HCT116 (cell line): ENCODE measurements at regions not wholly inside any gene's neighbourhood (a gene's known extent, or its start where the extent isn't known, plus 50 kb on each side); places are given as distances from the start of the nearest gene placed in this dataset.

Source experiments
- CTCF ChIP-seq, 3 experiments: fragments of 200-600 bp in 1 of 3; sonication (generic) in 1 of 3; IDR thresholded peaks in 2 of 3; conservative IDR thresholded peaks in 1 of 3; 2 replicates each; pipeline ENCODE4 v1.5.1; 2012 to 2017; ENCODE audit warnings: low read depth in 2 of 3, low read length in 2 of 3, antibody characterized with exemption in 1 of 3, borderline replicate concordance in 1 of 3, control low read depth in 1 of 3, mild to moderate bottlenecking in 1 of 3, mixed read lengths in 1 of 3, mixed run types in 1 of 3, moderate library complexity in 1 of 3; ENCODE audit not compliant: insufficient read depth in 1 of 3
- ELF1 ChIP-seq: IDR thresholded peaks from 2 replicates; pipeline ENCODE4 v1.6.1; 2012; ENCODE audit warnings: low read depth, borderline replicate concordance
- EZH2phosphoT487 ChIP-seq: fragments of 200-600 bp; IDR thresholded peaks from 2 replicates; pipeline ENCODE4 v1.6.1; 2018; ENCODE audit warnings: antibody characterized with exemption, borderline replicate concordance
- FOSL1 ChIP-seq: IDR thresholded peaks from 2 replicates; pipeline ENCODE4 v1.6.1; 2012; ENCODE audit warnings: low read depth
- MAX ChIP-seq: IDR thresholded peaks from 2 replicates; pipeline ENCODE4 v1.6.1; 2012
- POLR2A ChIP-seq: IDR thresholded peaks from 2 replicates; pipeline ENCODE4 v1.7.0; 2011; ENCODE audit warnings: borderline replicate concordance; ENCODE audit not compliant: insufficient read depth, insufficient read length; ENCODE audit errors: extremely low read depth
- REST ChIP-seq: IDR thresholded peaks from 2 replicates; pipeline ENCODE4 v1.6.1; 2012; ENCODE audit warnings: low read depth
- SRF ChIP-seq: IDR thresholded peaks from 2 replicates; pipeline ENCODE4 v1.6.1; 2012; ENCODE audit warnings: low read depth
- YY1 ChIP-seq: IDR thresholded peaks from 2 replicates; pipeline ENCODE4 v1.6.1; 2011; ENCODE audit warnings: low read length, low read depth, moderate library complexity, mild to moderate bottlenecking; ENCODE audit not compliant: insufficient replicate concordance; ENCODE audit errors: extremely low read depth
- ZBTB33 ChIP-seq: IDR thresholded peaks from 2 replicates; pipeline ENCODE4 v1.6.1; 2011; ENCODE audit warnings: mild to moderate bottlenecking, low read length, moderate library complexity; ENCODE audit not compliant: insufficient replicate concordance; ENCODE audit errors: extremely low read depth
- ZFX ChIP-seq: fragments of 450-650 bp; IDR thresholded peaks from 2 replicates; pipeline ENCODE4 v1.6.1; 2017
- ZNF274 ChIP-seq: fragments of 200-500 bp; sonication (Bioruptor generic); IDR thresholded peaks from 2 replicates; pipeline ENCODE4 v1.6.1; 2014; ENCODE audit warnings: mild to moderate bottlenecking, low read depth, low read length, inconsistent platforms

GRCh38 chr2:44084850-44085249 lies 83.8 kb upstream of the PPM1B start:
- no peak for TF ChIP-seq POLR2A
- no peak for TF ChIP-seq CTCF (IDR thresholded peaks at IDR 0.05 in 2 of 3, conservative IDR thresholded peaks at IDR 0.05 in 1 of 3; ENCODE audit: borderline replicate concordance in 1 of 3, insufficient read depth in 1 of 3, low read depth in 2 of 3, low read length in 2 of 3)
- TF ChIP-seq MAX = no peak
- TF ChIP-seq SRF = no peak
- no peak for TF ChIP-seq ELF1
- TF ChIP-seq REST = no peak
- TF ChIP-seq EZH2phosphoT487 = no peak
- TF ChIP-seq YY1 = no peak
- no peak for TF ChIP-seq ZBTB33
- no peak for TF ChIP-seq ZNF274
- TF ChIP-seq ZFX = no peak
- TF ChIP-seq FOSL1 = no peak
